ENCODE measurements at regions not wholly inside any gene's neighbourhood (a gene's known extent, or its start where the extent isn't known, plus 50 kb on each side); places are given as distances from the start of the nearest gene placed in this dataset.

GRCh38 chr18:68256418-68257067 is 458.4 kb downstream of the TMX3 start:
- Histone ChIP-seq H3K27ac (ENCODE audit: low read depth, low read length, severe bottlenecking) (no peak overlapping the region), H3K4me3 (ENCODE audit: extremely low read depth, insufficient read depth, low read length, poor library complexity, severe bottlenecking) (no peak overlapping the region), H3K4me1 (ENCODE audit: control insufficient read depth, insufficient read depth, low read length, poor library complexity, severe bottlenecking) (no peaks in the 10 kb centered on the region), H3K36me3 (ENCODE audit: control insufficient read depth, insufficient read depth, low read length) (no peaks in the 10 kb centered on the region), H3K9me3 (ENCODE audit: control insufficient read depth, low read length) (no peaks in the 10 kb centered on the region)
- 100% methylated on average over 1 of the region's 3 CpGs; no CpG with 5 or more reads in 1 of the 2 experiments for WGBS, 2 experiments (ENCODE audit: insufficient coverage in 2 of 2)

DNA sequence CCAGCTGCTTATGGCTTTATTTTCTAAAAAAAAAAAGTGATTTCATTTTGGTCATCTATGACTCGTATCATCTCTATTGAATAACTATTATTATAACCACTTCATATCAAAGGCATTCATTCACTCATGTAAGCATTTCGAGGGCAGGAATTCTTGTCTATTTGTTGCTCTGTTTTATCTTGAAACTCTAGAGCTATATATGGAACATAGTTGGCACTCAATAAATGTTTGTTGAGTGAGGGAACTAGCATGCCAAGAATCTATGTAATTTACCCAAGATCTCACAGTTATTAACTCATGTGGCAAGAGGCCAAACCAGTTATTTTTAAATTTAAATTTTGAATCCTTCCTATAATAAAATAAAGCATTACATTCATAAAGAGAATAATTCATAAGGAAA is 470.1 kb downstream of the TMX3 start:
- WGBS, 2 experiments (ENCODE audit: insufficient coverage in 2 of 2) = no CpG with 5 or more reads among the region's 2 CpGs
- H3K9me3 ChIP-seq (ENCODE audit: control insufficient read depth, low read length) = no peaks in the 10 kb centered on the region

DNA sequence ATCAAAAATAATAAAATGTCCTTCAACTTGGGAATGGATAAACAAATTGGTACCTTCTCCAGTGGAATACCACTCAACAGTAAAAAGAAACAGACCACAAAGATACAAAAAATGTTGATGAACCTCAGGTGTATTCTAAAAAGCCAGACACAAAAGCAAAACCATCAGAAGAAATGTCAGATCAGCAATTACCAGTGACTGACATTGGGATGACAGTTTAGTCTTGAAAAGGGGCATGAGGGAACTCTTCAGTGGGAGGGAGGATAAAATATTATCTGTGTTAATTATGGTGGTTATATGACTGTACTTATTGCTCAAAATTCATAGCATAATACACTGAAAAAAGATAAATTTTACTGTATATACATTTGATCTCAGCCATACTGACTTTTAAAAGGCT is 473.0 kb downstream of the TMX3 start:
- no peaks in the 10 kb centered on the region for H3K9me3 ChIP-seq (ENCODE audit: control insufficient read depth, low read length)
- H3K36me3 ChIP-seq (ENCODE audit: control insufficient read depth, insufficient read depth, low read length) = no peaks in the 10 kb centered on the region
- no peak overlapping the region for H3K27ac ChIP-seq (ENCODE audit: low read depth, low read length, severe bottlenecking)
- no peaks in the 10 kb centered on the region for H3K4me1 ChIP-seq (ENCODE audit: control insufficient read depth, insufficient read depth, low read length, poor library complexity, severe bottlenecking)
- H3K4me3 ChIP-seq (ENCODE audit: extremely low read depth, insufficient read depth, low read length, poor library complexity, severe bottlenecking) = no peak overlapping the region

More for the DNA sequence above, 470.1 kb downstream of the TMX3 start:
- H3K36me3 ChIP-seq (ENCODE audit: control insufficient read depth, insufficient read depth, low read length) = no peaks in the 10 kb centered on the region
- no peak overlapping the region for H3K4me3 ChIP-seq (ENCODE audit: extremely low read depth, insufficient read depth, low read length, poor library complexity, severe bottlenecking)
- H3K4me1 ChIP-seq (ENCODE audit: control insufficient read depth, insufficient read depth, low read length, poor library complexity, severe bottlenecking) = no peaks in the 10 kb centered on the region
- H3K27ac ChIP-seq (ENCODE audit: low read depth, low read length, severe bottlenecking) = no peak overlapping the region

- H3K4me1 ChIP-seq (ENCODE audit: control insufficient read depth, insufficient read depth, low read length, poor library complexity, severe bottlenecking) = no peaks in the 10 kb centered on the region
- no peaks in the 10 kb centered on the region for H3K9me3 ChIP-seq (ENCODE audit: control insufficient read depth, low read length)
- 59% methylated on average over 2 of the region's 2 CpGs; no CpG with 5 or more reads in 1 of the 2 experiments for WGBS, 2 experiments (ENCODE audit: insufficient coverage in 2 of 2)
- H3K4me3 ChIP-seq (ENCODE audit: extremely low read depth, insufficient read depth, low read length, poor library complexity, severe bottlenecking) = no peak overlapping the region
- no peaks in the 10 kb centered on the region for H3K36me3 ChIP-seq (ENCODE audit: control insufficient read depth, insufficient read depth, low read length)
- H3K27ac ChIP-seq (ENCODE audit: low read depth, low read length, severe bottlenecking) = no peak overlapping the region
Measured at GRCh38 chr18:68234676-68235075, 480.2 kb downstream of the TMX3 start.

- Histone ChIP-seq H3K36me3 (ENCODE audit: control insufficient read depth, insufficient read depth, low read length) (no peaks in the 10 kb centered on the region), H3K4me3 (ENCODE audit: extremely low read depth, insufficient read depth, low read length, poor library complexity, severe bottlenecking) (no peak overlapping the region), H3K27ac (ENCODE audit: low read depth, low read length, severe bottlenecking) (no peak overlapping the region), H3K9me3 (ENCODE audit: control insufficient read depth, low read length) (no peaks in the 10 kb centered on the region), H3K4me1 (ENCODE audit: control insufficient read depth, insufficient read depth, low read length, poor library complexity, severe bottlenecking) (no peaks in the 10 kb centered on the region)
- WGBS, 2 experiments (ENCODE audit: insufficient coverage in 2 of 2) = 100% methylated on average over 1 of the region's 1 CpG; no CpG with 5 or more reads in 1 of the 2 experiments
Measured at GRCh38 chr18:68234131-68234530, 480.8 kb downstream of the TMX3 start.

DNA sequence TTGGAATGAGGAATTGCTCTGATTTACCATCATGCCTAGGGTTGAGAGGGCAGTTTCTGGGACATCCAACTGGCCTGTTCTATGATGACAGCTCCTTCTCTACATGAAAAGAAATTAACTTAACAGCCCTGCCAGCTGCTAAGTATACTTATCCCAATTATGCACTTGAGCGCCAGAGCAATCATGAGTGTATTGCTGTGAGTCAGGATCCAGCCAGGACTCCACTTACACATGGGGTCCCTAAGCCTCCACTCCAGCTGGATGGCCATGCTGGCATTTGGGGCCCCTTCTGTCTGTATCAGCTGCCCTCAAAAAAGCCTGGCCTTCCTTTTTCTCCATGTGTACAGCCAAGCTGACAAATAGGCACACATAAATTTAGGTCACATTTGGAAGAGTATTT is 481.9 kb downstream of the TMX3 start:
- H3K9me3 ChIP-seq (ENCODE audit: control insufficient read depth, low read length) = no peaks in the 10 kb centered on the region
- no peak overlapping the region for H3K27ac ChIP-seq (ENCODE audit: low read depth, low read length, severe bottlenecking)
- WGBS, 2 experiments (ENCODE audit: insufficient coverage in 2 of 2) = 83% methylated on average over 1 of the region's 1 CpG
- no peaks in the 10 kb centered on the region for H3K36me3 ChIP-seq (ENCODE audit: control insufficient read depth, insufficient read depth, low read length)
- no peaks in the 10 kb centered on the region for H3K4me1 ChIP-seq (ENCODE audit: control insufficient read depth, insufficient read depth, low read length, poor library complexity, severe bottlenecking)
- H3K4me3 ChIP-seq (ENCODE audit: extremely low read depth, insufficient read depth, low read length, poor library complexity, severe bottlenecking) = no peak overlapping the region

DNA sequence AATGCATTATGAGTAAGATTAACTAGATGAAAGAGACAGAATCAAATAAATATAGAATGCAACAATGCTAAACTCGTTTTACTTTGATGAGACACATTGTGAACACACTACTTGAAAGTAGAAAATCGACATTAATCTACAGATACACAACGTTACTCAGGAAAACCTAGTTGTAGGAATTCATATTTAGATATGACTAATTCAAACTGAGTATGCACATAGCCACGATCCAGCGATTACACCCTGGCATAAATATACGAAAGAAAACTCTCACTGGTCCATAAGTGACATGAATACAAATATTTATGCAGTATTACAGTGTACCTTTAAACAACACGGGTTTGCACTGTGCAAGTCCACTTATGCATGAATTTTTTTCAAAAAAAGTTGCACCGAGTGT is 485.6 kb downstream of the TMX3 start:
- H3K4me1 ChIP-seq (ENCODE audit: control insufficient read depth, insufficient read depth, low read length, poor library complexity, severe bottlenecking) = no peaks in the 10 kb centered on the region
- no peaks in the 10 kb centered on the region for H3K9me3 ChIP-seq (ENCODE audit: control insufficient read depth, low read length)
- no peak overlapping the region for H3K27ac ChIP-seq (ENCODE audit: low read depth, low read length, severe bottlenecking)
- no peak overlapping the region for H3K4me3 ChIP-seq (ENCODE audit: extremely low read depth, insufficient read depth, low read length, poor library complexity, severe bottlenecking)
- H3K36me3 ChIP-seq (ENCODE audit: control insufficient read depth, insufficient read depth, low read length) = no peaks in the 10 kb centered on the region
- WGBS, 2 experiments (ENCODE audit: insufficient coverage in 2 of 2) = 93 to 96% methylated on average over 2 of the region's 8 CpGs

- Histone ChIP-seq H3K4me1 (ENCODE audit: control insufficient read depth, insufficient read depth, low read length, poor library complexity, severe bottlenecking) (no peaks in the 10 kb centered on the region), H3K9me3 (ENCODE audit: control insufficient read depth, low read length) (no peaks in the 10 kb centered on the region), H3K27ac (ENCODE audit: low read depth, low read length, severe bottlenecking) (no peak overlapping the region), H3K4me3 (ENCODE audit: extremely low read depth, insufficient read depth, low read length, poor library complexity, severe bottlenecking) (no peak overlapping the region), H3K36me3 (ENCODE audit: control insufficient read depth, insufficient read depth, low read length) (no peaks in the 10 kb centered on the region)
- 100% methylated on average over 1 of the region's 1 CpG; no CpG with 5 or more reads in 1 of the 2 experiments for WGBS, 2 experiments (ENCODE audit: insufficient coverage in 2 of 2)
Measured at GRCh38 chr18:68221111-68221724, 493.7 kb downstream of the TMX3 start.

DNA sequence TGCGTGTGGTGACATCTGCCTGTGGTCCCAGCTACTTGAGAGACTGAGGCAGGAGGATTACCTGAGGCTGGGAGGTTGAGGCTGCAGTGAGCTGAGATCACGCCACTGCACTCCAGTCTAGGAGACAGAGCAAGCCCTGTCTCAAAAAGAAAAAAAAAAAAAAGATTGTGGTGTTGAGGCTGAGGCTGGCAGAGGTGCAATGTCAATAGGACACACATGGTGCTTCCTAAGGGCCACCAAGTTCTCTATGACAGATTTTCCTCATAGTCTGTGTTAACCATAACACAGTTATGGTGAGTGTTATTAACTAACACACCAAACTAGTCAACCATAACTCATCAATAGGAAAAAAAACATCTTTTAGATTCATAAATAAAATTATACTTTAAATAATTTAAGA is 494.4 kb downstream of the TMX3 start:
- H3K9me3 ChIP-seq (ENCODE audit: control insufficient read depth, low read length) = no peaks in the 10 kb centered on the region
- H3K4me3 ChIP-seq (ENCODE audit: extremely low read depth, insufficient read depth, low read length, poor library complexity, severe bottlenecking) = no peak overlapping the region
- no peak overlapping the region for H3K27ac ChIP-seq (ENCODE audit: low read depth, low read length, severe bottlenecking)
- 88 to 100% methylated on average over 1 of the region's 2 CpGs for WGBS, 2 experiments (ENCODE audit: insufficient coverage in 2 of 2)
- no peaks in the 10 kb centered on the region for H3K4me1 ChIP-seq (ENCODE audit: control insufficient read depth, insufficient read depth, low read length, poor library complexity, severe bottlenecking)
- no peaks in the 10 kb centered on the region for H3K36me3 ChIP-seq (ENCODE audit: control insufficient read depth, insufficient read depth, low read length)

- Histone ChIP-seq H3K9me3 (ENCODE audit: control insufficient read depth, low read length) (no peaks in the 10 kb centered on the region), H3K27ac (ENCODE audit: low read depth, low read length, severe bottlenecking) (no peak overlapping the region), H3K4me1 (ENCODE audit: control insufficient read depth, insufficient read depth, low read length, poor library complexity, severe bottlenecking) (no peaks in the 10 kb centered on the region), H3K4me3 (ENCODE audit: extremely low read depth, insufficient read depth, low read length, poor library complexity, severe bottlenecking) (no peak overlapping the region), H3K36me3 (ENCODE audit: control insufficient read depth, insufficient read depth, low read length) (no peaks in the 10 kb centered on the region)
Measured at GRCh38 chr18:68219872-68220271, 495.0 kb downstream of the TMX3 start.

DNA sequence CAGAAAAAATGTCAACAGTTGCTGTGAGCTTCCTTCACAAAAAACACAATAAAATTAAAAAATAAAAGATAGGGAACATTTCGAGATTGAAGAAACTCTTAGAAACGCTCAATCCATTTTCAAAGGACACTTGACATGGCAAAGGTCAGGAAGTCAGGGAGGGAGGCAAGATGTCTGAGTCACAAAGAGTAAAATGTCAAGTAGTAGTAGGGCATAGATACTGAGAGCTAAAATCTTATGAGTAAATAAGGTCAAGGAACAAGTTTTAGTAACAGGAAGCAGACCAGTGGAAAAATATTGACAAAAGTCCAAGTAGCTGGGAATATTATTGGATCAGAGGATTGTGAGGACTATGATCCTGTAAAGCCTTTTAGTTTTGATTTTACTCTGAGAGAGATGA is 495.6 kb downstream of the TMX3 start:
- H3K4me1 ChIP-seq (ENCODE audit: control insufficient read depth, insufficient read depth, low read length, poor library complexity, severe bottlenecking) = no peaks in the 10 kb centered on the region
- no peaks in the 10 kb centered on the region for H3K9me3 ChIP-seq (ENCODE audit: control insufficient read depth, low read length)
- no peaks in the 10 kb centered on the region for H3K36me3 ChIP-seq (ENCODE audit: control insufficient read depth, insufficient read depth, low read length)
- WGBS, 2 experiments (ENCODE audit: insufficient coverage in 2 of 2) = no CpG with 5 or more reads among the region's 2 CpGs
- H3K4me3 ChIP-seq (ENCODE audit: extremely low read depth, insufficient read depth, low read length, poor library complexity, severe bottlenecking) = no peak overlapping the region
- no peak overlapping the region for H3K27ac ChIP-seq (ENCODE audit: low read depth, low read length, severe bottlenecking)
